ENCODE measurements at regions not wholly inside any gene's neighbourhood (a gene's known extent, or its start where the extent isn't known, plus 50 kb on each side); places are given as distances from the start of the nearest gene placed in this dataset.

- H2BK20ac ChIP-seq (ENCODE audit: low read length), result no peak overlapping the region
- peaks cover 3% of the 10 kb centered on the region; the same call in 1 of the 2 replicates for H3K23me2 ChIP-seq (ENCODE audit: low read depth, low read length)
- no peaks in the 10 kb centered on the region for H3K79me2 ChIP-seq (ENCODE audit: control insufficient read depth in 1 of 2, insufficient read depth in 2 of 2, low read length in 2 of 2)
- no peak overlapping the region for H3K14ac ChIP-seq (ENCODE audit: insufficient read length)
- H3K4me3 ChIP-seq (ENCODE audit: extremely low read depth in 1 of 4, insufficient read depth in 2 of 4, low read depth in 3 of 4, low read length in 4 of 4), result no peak overlapping the region
- H3K9ac ChIP-seq (replicated peaks in 1 of 4; ENCODE audit: extremely low read depth in 1 of 4, low read depth in 3 of 4, low read length in 3 of 4), result no peak overlapping the region
- H2AFZ ChIP-seq (ENCODE audit: low read length), result no peak overlapping the region
- ChIA-PET CTCF (ENCODE audit: partially characterized antibody) (interaction anchor here (0.6 to 2.5 kb wide), 6 partner anchors 9 to 457 kb away, joined by 3 to 11 read pairs (median 6); partner anchors contain the start of gene FGF18), POLR2A (ENCODE audit: partially characterized antibody) (no interaction called here)
- H3K36me3 ChIP-seq (ENCODE audit: control insufficient read depth in 2 of 4, insufficient read depth in 4 of 4, low read length in 3 of 4), result no peaks in the 10 kb centered on the region
- H3K27me3 ChIP-seq (replicated peaks in 1 of 4; ENCODE audit: control insufficient read depth in 3 of 4, extremely low read depth in 1 of 4, insufficient read depth in 3 of 4, low read length in 3 of 4), result peaks cover 33 to 88% (median 75%) of the 10 kb centered on the region in 4 experiments
- peaks cover 3 to 16% of the 10 kb centered on the region in 2 experiments for H4K20me1 ChIP-seq (replicated peaks in 1 of 2; ENCODE audit: control insufficient read depth in 1 of 2, insufficient read depth in 2 of 2, low read length in 2 of 2)
- H3K4ac ChIP-seq (replicated peaks; ENCODE audit: insufficient read length, low read depth, low read length), result no peak overlapping the region
- H2AK5ac ChIP-seq (ENCODE audit: low read depth, low read length), result no peak overlapping the region
- H4K91ac ChIP-seq (replicated peaks; ENCODE audit: insufficient read length, low read length), result no peak overlapping the region
- H3K23ac ChIP-seq (ENCODE audit: insufficient read length), result no peak overlapping the region
- no peak overlapping the region for H4K8ac ChIP-seq (ENCODE audit: extremely low read depth, insufficient read depth, low read length)
- H3K18ac ChIP-seq (ENCODE audit: extremely low read depth, low read length), result no peak overlapping the region
- H3K79me1 ChIP-seq (ENCODE audit: low read depth, low read length), result no peaks in the 10 kb centered on the region
- H3K4me1 ChIP-seq (replicated peaks in 1 of 4; ENCODE audit: control insufficient read depth in 3 of 4, insufficient read depth in 4 of 4, low read length in 3 of 4), result peaks cover 9 to 27% (median 22%) of the 10 kb centered on the region in 4 experiments
- H4K5ac ChIP-seq (ENCODE audit: insufficient read length, low read depth, low read length), result no peak overlapping the region
- WGBS, 2 experiments (ENCODE audit: extremely low coverage in 1 of 2, insufficient coverage in 1 of 2, insufficient read length in 1 of 2, insufficient replicate concordance in 2 of 2, low coverage in 1 of 2, low lambda C conversion rate in 2 of 2, missing lambda C conversion rate in 1 of 2), result 84% methylated on average over 3 of the region's 3 CpGs; no CpG with 5 or more reads in 1 of the 2 experiments
- H3K27ac ChIP-seq (ENCODE audit: low read depth, low read length), result no peak overlapping the region
- TF ChIP-seq, protein P1, sequence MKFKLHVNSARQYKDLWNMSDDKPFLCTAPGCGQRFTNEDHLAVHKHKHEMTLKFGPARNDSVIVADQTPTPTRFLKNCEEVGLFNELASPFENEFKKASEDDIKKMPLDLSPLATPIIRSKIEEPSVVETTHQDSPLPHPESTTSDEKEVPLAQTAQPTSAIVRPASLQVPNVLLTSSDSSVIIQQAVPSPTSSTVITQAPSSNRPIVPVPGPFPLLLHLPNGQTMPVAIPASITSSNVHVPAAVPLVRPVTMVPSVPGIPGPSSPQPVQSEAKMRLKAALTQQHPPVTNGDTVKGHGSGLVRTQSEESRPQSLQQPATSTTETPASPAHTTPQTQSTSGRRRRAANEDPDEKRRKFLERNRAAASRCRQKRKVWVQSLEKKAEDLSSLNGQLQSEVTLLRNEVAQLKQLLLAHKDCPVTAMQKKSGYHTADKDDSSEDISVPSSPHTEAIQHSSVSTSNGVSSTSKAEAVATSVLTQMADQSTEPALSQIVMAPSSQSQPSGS (IDR thresholded peaks at IDR 0.05; ENCODE audit: low read length), result no peak
- TF ChIP-seq, protein P2, sequence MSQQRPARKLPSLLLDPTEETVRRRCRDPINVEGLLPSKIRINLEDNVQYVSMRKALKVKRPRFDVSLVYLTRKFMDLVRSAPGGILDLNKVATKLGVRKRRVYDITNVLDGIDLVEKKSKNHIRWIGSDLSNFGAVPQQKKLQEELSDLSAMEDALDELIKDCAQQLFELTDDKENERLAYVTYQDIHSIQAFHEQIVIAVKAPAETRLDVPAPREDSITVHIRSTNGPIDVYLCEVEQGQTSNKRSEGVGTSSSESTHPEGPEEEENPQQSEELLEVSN (IDR thresholded peaks at IDR 0.05), result no peak
- TF ChIP-seq SUZ12 (IDR thresholded peaks at IDR 0.05; ENCODE audit: low read length) (no peak), SIRT6 (IDR thresholded peaks at IDR 0.05; ENCODE audit: low read length) (no peak), ZNF274 (IDR thresholded peaks at IDR 0.05; ENCODE audit: borderline replicate concordance, extremely low read depth, low read length) (no peak), EP300 (IDR thresholded peaks at IDR 0.05; ENCODE audit: borderline replicate concordance in 1 of 2, low read depth in 2 of 2, low read length in 2 of 2) (no peak), JUN (IDR thresholded peaks at IDR 0.05; ENCODE audit: low read depth, low read length) (no peak), KDM5A (IDR thresholded peaks at IDR 0.05; ENCODE audit: low read length) (no peak)
- no peaks in the 10 kb centered on the region for H3K9me3 ChIP-seq (ENCODE audit: insufficient read depth in 2 of 2, low read depth in 1 of 2, low read length in 1 of 2)
- no peak for FAIRE-seq
- no peak overlapping the region for H2BK12ac ChIP-seq (ENCODE audit: low read depth, low read length)
- DNase-seq (ENCODE audit: low read depth in 1 of 2, low spot score in 2 of 2), result no peak
- H2BK120ac ChIP-seq (replicated peaks; ENCODE audit: low read depth, low read length), result no peak overlapping the region
- H2BK15ac ChIP-seq (ENCODE audit: low read length), result no peak overlapping the region
- H3K56ac ChIP-seq (replicated peaks; ENCODE audit: insufficient read length, low read depth, low read length), result no peak overlapping the region
- H2BK5ac ChIP-seq (ENCODE audit: low read depth, low read length), result no peak overlapping the region
- no peak overlapping the region for H3K4me2 ChIP-seq (ENCODE audit: insufficient read depth in 1 of 2, low read depth in 2 of 2, low read length in 2 of 2)
Measured at GRCh38 chr5:171619744-171620143, 165.9 kb upstream of the SMIM23 start.

Measured in H1 (cell line).